NB4 (cell line): ENCODE measurements at regions not wholly inside any gene's neighbourhood (a gene's known extent, or its start where the extent isn't known, plus 50 kb on each side); places are given as distances from the start of the nearest gene placed in this dataset.

Source experiments
- DNase-seq: peaks from one replicate; pipeline ENCODE4 v3.0.0; 2010; ENCODE audit warnings: low read depth
- H3K4me3 ChIP-seq: one replicate; pipeline ENCODE4 v1.5.1; 2011; ENCODE audit warnings: mild to moderate bottlenecking, low read depth, low read length, moderate library complexity
- MYC ChIP-seq: IDR thresholded peaks from 2 replicates; pipeline ENCODE4 v1.6.1; 2011; ENCODE audit warnings: low read depth, low read length
- POLR2A ChIP-seq: IDR thresholded peaks from 2 replicates; pipeline ENCODE4 v1.6.1; 2011; ENCODE audit warnings: mild to moderate bottlenecking; ENCODE audit not compliant: insufficient read length; ENCODE audit errors: extremely low read depth
- TF ChIP-seq, protein P1 (sequence below): IDR thresholded peaks from 2 replicates; pipeline ENCODE4 v1.6.1; 2011; ENCODE audit warnings: low read depth, low read length
- TF ChIP-seq, protein P2 (sequence below): IDR thresholded peaks from one replicate; pipeline ENCODE4 v1.5.1; 2012; ENCODE audit warnings: low read depth, low read length

DNA sequence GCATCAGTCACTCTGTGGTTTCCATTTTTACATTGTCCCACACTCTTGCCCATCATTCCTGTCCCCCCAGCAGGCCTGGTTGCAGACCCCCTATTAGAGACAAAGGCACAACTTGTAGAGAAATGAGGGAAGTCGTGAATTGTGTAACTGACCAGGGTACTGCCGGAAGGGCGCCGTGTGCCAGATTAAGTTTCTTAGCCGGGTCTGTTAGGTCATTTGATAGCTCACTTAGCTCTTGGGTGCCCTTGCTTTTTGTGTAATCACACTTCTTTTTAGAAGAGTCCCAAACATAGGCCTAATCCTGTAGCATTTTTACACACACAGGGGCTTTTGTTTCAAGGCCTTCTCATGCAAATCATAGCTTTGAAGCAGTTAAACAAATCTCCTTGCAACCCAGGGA, 87.2 kb downstream of the CTAGE1 start:
- H3K4me3 ChIP-seq: no peak overlapping the region
- DNase-seq: no peak
- TF ChIP-seq, protein P1, sequence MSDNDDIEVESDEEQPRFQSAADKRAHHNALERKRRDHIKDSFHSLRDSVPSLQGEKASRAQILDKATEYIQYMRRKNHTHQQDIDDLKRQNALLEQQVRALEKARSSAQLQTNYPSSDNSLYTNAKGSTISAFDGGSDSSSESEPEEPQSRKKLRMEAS: no peak
- no peak for TF ChIP-seq POLR2A
- TF ChIP-seq, protein P2, sequence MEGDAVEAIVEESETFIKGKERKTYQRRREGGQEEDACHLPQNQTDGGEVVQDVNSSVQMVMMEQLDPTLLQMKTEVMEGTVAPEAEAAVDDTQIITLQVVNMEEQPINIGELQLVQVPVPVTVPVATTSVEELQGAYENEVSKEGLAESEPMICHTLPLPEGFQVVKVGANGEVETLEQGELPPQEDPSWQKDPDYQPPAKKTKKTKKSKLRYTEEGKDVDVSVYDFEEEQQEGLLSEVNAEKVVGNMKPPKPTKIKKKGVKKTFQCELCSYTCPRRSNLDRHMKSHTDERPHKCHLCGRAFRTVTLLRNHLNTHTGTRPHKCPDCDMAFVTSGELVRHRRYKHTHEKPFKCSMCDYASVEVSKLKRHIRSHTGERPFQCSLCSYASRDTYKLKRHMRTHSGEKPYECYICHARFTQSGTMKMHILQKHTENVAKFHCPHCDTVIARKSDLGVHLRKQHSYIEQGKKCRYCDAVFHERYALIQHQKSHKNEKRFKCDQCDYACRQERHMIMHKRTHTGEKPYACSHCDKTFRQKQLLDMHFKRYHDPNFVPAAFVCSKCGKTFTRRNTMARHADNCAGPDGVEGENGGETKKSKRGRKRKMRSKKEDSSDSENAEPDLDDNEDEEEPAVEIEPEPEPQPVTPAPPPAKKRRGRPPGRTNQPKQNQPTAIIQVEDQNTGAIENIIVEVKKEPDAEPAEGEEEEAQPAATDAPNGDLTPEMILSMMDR: no peak
- TF ChIP-seq MYC: no peak

DNA sequence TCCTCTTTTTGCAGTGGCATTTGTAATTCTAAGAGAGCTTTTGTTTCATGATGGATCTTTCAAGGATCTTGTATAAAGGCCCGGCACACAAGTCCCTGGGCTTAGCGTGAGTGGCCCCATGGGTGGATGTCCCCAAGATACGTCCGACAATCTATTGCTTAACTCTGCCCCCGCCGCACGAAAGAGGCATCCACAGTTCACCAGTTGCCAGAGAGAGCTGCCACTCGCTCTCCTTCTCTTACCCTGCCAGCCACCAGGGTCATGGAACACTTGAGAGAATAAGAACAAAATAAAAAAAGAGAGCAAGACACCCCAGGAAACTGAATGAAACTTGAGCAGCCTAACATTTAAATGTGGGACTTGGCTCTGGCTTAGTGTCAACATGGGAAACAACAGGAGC, 92.3 kb downstream of the CTAGE1 start:
- no peak overlapping the region for H3K4me3 ChIP-seq
- DNase-seq: no peak
- TF ChIP-seq, protein P2: no peak
- no peak for TF ChIP-seq MYC
- TF ChIP-seq POLR2A: no peak
- TF ChIP-seq, protein P1: no peak

DNA sequence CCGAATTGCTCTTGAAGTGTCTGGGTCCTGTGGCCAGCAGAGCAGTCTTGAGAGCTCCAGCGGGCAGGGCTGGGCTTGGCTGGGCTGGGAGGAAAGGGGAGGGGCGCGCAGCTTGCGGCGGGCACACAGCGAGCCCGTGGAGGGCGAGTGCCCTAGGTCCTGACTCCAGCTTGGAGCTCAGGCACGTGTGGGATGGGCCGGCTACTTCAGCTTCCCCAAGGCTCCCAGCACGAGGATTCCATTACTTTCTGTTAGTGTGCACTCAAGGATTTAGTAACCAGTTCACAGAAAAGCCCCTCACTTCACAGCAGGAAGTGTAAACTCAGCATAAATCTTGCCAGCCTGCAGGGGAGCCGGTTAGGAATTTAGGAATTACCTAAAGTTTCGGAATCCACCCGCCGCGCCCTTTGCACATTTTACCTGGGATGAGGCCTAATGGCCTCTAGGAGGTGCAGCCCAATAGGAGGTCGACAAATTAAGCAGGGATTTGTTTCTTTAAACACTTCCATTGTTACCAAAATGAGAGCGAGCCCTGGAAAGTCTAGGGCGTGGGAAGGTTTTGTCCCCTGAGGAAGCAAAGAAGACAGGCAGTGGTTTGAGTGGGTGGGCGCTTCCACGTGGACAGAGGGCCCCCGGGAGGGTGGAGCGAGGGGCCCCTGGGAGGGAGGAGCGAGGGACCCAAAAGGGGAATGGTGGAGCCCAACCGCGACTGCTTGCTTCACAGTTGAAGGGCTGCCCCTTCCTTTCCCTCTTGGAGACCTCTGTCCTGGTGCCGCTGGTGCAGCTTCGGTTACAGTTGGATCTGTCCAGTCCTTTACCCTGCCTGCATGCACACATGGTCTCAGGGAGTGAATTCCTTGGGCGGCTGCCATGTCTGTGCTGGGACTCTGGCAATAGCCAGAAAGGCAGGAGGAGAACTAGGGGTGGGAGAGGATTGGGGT, 93.3 kb downstream of the CTAGE1 start:
- no peak overlapping the region for H3K4me3 ChIP-seq
- TF ChIP-seq, protein P1: no peak
- TF ChIP-seq, protein P2: no peak
- TF ChIP-seq POLR2A (no peak), MYC (no peak)
- DNase-seq: no peak

DNA sequence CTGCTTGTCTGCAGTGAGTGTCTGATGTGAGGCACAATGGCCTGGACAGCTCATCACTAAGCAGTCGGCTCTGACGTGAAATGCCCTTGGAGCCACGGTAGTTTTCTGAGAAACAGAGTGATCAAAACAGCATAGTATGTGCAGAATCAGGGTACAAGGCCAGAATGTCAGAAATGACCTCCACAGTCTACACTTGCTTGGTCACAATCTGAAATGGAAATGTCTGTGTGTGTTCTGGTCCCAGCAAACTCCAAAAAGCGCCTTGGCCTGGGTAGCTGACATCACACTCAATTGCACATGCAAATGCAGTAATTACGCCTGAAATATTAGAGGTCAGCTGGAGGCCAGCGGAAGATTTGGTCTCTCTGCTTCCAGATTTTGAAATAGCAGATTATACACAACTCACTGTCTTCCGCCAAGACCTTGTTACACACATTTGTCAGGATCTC, 95.4 kb downstream of the CTAGE1 start:
- DNase-seq: no peak
- no peak overlapping the region for H3K4me3 ChIP-seq
- TF ChIP-seq, protein P2: no peak
- no peak for TF ChIP-seq POLR2A
- TF ChIP-seq MYC: no peak
- TF ChIP-seq, protein P1: no peak

DNA sequence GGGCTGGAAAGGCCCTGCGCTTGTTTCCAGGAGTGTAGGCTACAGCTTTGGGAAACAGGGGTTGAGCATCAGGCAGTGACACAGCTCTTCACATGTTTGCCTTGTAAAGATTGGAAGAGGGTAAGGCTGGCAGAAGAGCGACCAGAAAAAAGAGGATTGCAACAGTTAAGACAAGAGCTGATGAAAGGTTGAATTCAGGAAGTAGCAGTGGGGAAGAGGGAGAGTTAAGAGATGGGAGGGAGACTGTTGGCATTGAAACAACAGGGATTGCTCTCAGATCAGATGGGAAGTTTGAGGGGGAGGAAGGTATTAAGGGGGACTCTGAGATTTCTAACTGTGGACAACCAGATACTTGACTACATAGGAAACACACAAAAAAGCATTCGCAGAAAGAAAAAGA, 96.9 kb downstream of the CTAGE1 start:
- no peak overlapping the region for H3K4me3 ChIP-seq
- DNase-seq: peak; percentile 11
- TF ChIP-seq, protein P1: no peak

DNA sequence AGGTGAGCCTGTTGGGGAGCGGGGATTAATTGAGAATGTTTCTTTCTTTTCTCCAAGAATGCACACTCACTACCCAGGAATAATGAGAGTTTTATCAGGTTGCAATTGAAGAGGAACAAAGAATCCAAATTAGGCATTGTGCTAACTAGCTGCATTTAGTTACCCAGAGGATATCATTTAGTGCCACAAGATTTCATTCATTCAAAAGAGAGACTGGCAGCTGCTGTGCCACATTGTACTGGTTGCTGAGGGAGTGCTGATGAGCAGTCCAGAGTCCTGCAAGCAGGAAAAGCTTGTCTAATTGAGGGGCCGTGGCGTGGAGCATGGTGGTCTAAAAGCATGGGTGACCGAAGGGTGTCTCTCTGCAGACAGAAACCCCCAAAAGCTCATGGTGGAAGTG, 97.6 kb downstream of the CTAGE1 start:
- TF ChIP-seq, protein P1: no peak
- TF ChIP-seq POLR2A (no peak), MYC (no peak)
- TF ChIP-seq, protein P2: no peak
- DNase-seq: no peak
- H3K4me3 ChIP-seq: no peak overlapping the region
